ENCODE measurements at regions not wholly inside any gene's neighbourhood (a gene's known extent, or its start where the extent isn't known, plus 50 kb on each side); places are given as distances from the start of the nearest gene placed in this dataset.

- Histone ChIP-seq H3K18ac (ENCODE audit: extremely low read depth, low read length) (no peak overlapping the region), H2BK15ac (ENCODE audit: low read length) (no peak overlapping the region), H3K9ac (replicated peaks in 1 of 4; ENCODE audit: extremely low read depth in 1 of 4, low read depth in 3 of 4, low read length in 3 of 4) (no peak overlapping the region), H3K4me1 (replicated peaks in 1 of 4; ENCODE audit: control insufficient read depth in 3 of 4, insufficient read depth in 4 of 4, low read length in 3 of 4) (peaks cover 0 to 3% (median 0%) of the 10 kb centered on the region in 4 experiments; a peak in 1 of 7 replicates), H3K4me3 (ENCODE audit: extremely low read depth in 1 of 4, insufficient read depth in 2 of 4, low read depth in 3 of 4, low read length in 4 of 4) (no peak overlapping the region), H2BK20ac (ENCODE audit: low read length) (no peak overlapping the region), H3K4me2 (ENCODE audit: insufficient read depth in 1 of 2, low read depth in 2 of 2, low read length in 2 of 2) (no peak overlapping the region), H2BK5ac (ENCODE audit: low read depth, low read length) (no peak overlapping the region), H3K14ac (ENCODE audit: insufficient read length) (no peak overlapping the region), H3K9me3 (ENCODE audit: insufficient read depth in 2 of 2, low read depth in 1 of 2, low read length in 1 of 2) (0 out of 4 replicates have a peak, but pooled peaks cover 0 to 2% of the 10 kb centered on the region in 2 experiments), H3K23me2 (ENCODE audit: low read depth, low read length) (no peaks in the 10 kb centered on the region), H4K8ac (ENCODE audit: extremely low read depth, insufficient read depth, low read length) (no peak overlapping the region), H2AFZ (ENCODE audit: low read length) (no peak overlapping the region), H3K23ac (ENCODE audit: insufficient read length) (no peak overlapping the region), H4K20me1 (replicated peaks in 1 of 2; ENCODE audit: control insufficient read depth in 1 of 2, insufficient read depth in 2 of 2, low read length in 2 of 2) (no peaks in the 10 kb centered on the region), H3K56ac (replicated peaks; ENCODE audit: insufficient read length, low read depth, low read length) (no peak overlapping the region), H2AK5ac (ENCODE audit: low read depth, low read length) (no peak overlapping the region), H2BK12ac (ENCODE audit: low read depth, low read length) (no peak overlapping the region), H3K36me3 (ENCODE audit: control insufficient read depth in 2 of 4, insufficient read depth in 4 of 4, low read length in 3 of 4) (no peaks in the 10 kb centered on the region), H4K5ac (ENCODE audit: insufficient read length, low read depth, low read length) (no peak overlapping the region), H3K4ac (replicated peaks; ENCODE audit: insufficient read length, low read depth, low read length) (no peak overlapping the region), H2BK120ac (replicated peaks; ENCODE audit: low read depth, low read length) (no peak overlapping the region), H3K79me2 (ENCODE audit: control insufficient read depth in 1 of 2, insufficient read depth in 2 of 2, low read length in 2 of 2) (no peaks in the 10 kb centered on the region), H3K79me1 (ENCODE audit: low read depth, low read length) (no peaks in the 10 kb centered on the region), H3K27me3 (replicated peaks in 1 of 4; ENCODE audit: control insufficient read depth in 3 of 4, extremely low read depth in 1 of 4, insufficient read depth in 3 of 4, low read length in 3 of 4) (no peaks in the 10 kb centered on the region), H4K91ac (replicated peaks; ENCODE audit: insufficient read length, low read length) (no peak overlapping the region), H3K27ac (ENCODE audit: low read depth, low read length) (no peak overlapping the region)
- 91% methylated on average over 6 of the region's 6 CpGs; no CpG with 5 or more reads in 1 of the 2 experiments for WGBS, 2 experiments (ENCODE audit: extremely low coverage in 1 of 2, insufficient coverage in 1 of 2, insufficient read length in 1 of 2, insufficient replicate concordance in 2 of 2, low coverage in 1 of 2, low lambda C conversion rate in 2 of 2, missing lambda C conversion rate in 1 of 2)
- FAIRE-seq, result no peak
- CTCF ChIA-PET (ENCODE audit: partially characterized antibody), result interaction anchor here (1.0 to 1.6 kb wide), 2 partner anchors 10 to 54 kb away, joined by 3 to 4 read pairs; no protein-coding TSS in a partner anchor
- POLR2A ChIA-PET (ENCODE audit: partially characterized antibody), result no interaction called here
- TF ChIP-seq PHF8 (conservative IDR thresholded peaks at IDR 0.05; ENCODE audit: low read depth, low read length) (no peak), POLR2AphosphoS5 (IDR thresholded peaks at IDR 0.05; ENCODE audit: low read depth, low read length) (no peak)
- no peak for DNase-seq (ENCODE audit: low read depth in 1 of 2, low spot score in 2 of 2)
These were observed 409.5 kb upstream of the PROK2 start for GRCh38 chr3:72194458-72194857.

Measured in H1 (cell line).